NT2/D1 (cell line): ENCODE measurements at regions not wholly inside any gene's neighbourhood (a gene's known extent, or its start where the extent isn't known, plus 50 kb on each side); places are given as distances from the start of the nearest gene placed in this dataset.

ENCODE experiments used
- DNase-seq: peaks from one replicate; pipeline ENCODE4 v3.0.0-alpha.2; 2011; ENCODE audit warnings: low read depth, low spot score
- H3K27me3 ChIP-seq: 2 replicates; pipeline ENCODE4 v1.6.0; 2011; ENCODE audit warnings: mild to moderate bottlenecking; ENCODE audit not compliant: insufficient read length, insufficient read depth
- H3K36me3 ChIP-seq: 2 replicates; pipeline ENCODE4 v1.6.1; 2011; ENCODE audit warnings: mild to moderate bottlenecking, low read length, mixed read lengths; ENCODE audit not compliant: insufficient read depth, insufficient read length
- H3K4me1 ChIP-seq: 2 replicates; pipeline ENCODE4 v1.5.1; 2011; ENCODE audit not compliant: insufficient read depth, insufficient read length
- H3K4me3 ChIP-seq: 2 replicates; pipeline ENCODE4 v1.5.1; 2011; ENCODE audit warnings: low read depth; ENCODE audit not compliant: insufficient read length
- H3K9ac ChIP-seq: 2 replicates; pipeline ENCODE4 v1.6.0; 2011; ENCODE audit warnings: low read depth; ENCODE audit not compliant: insufficient read length
- H3K9me3 ChIP-seq: 2 replicates; pipeline ENCODE4 v1.5.1; 2011; ENCODE audit warnings: mild to moderate bottlenecking, low read length; ENCODE audit not compliant: insufficient read depth
- SUZ12 ChIP-seq: IDR thresholded peaks from 2 replicates; pipeline ENCODE4 v1.6.1; 2011; ENCODE audit not compliant: insufficient read length, insufficient read depth; ENCODE audit errors: extremely low read depth
- YY1 ChIP-seq: IDR thresholded peaks from 2 replicates; pipeline ENCODE4 v1.6.1; 2011; ENCODE audit not compliant: insufficient read length, insufficient read depth
- ZNF274 ChIP-seq: IDR thresholded peaks from 2 replicates; pipeline ENCODE4 v1.6.1; 2011; ENCODE audit warnings: mild to moderate bottlenecking, low read depth, low read length

DNA sequence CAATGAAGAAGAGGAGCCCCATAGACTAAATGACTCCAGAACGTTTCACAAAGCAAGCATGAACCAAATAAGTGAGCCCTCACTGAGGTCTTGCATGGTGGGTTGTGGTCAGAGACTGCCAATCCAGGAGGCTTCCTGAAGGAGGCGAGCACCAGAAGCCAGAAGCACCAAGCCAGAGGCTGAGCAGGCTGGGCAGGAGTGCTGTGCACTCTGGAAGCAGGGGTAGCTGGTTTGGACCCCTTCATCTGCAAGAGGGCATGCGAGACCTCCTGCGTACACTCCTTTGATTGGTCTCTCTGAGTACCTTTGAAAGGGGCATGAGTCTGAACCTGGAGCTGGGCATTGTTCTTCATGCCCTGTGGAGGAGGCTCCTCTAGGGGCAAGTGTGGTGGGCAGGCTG lies 192.5 kb downstream of the HAUS1 start:
- DNase-seq = no peak
- Histone ChIP-seq H3K27me3 (no peaks in the 10 kb centered on the region), H3K9ac (no peak overlapping the region), H3K36me3 (no peaks in the 10 kb centered on the region), H3K4me3 (no peak overlapping the region), H3K9me3 (no peaks in the 10 kb centered on the region), H3K4me1 (no peaks in the 10 kb centered on the region)
- TF ChIP-seq YY1 (no peak), ZNF274 (no peak), SUZ12 (no peak)

DNA sequence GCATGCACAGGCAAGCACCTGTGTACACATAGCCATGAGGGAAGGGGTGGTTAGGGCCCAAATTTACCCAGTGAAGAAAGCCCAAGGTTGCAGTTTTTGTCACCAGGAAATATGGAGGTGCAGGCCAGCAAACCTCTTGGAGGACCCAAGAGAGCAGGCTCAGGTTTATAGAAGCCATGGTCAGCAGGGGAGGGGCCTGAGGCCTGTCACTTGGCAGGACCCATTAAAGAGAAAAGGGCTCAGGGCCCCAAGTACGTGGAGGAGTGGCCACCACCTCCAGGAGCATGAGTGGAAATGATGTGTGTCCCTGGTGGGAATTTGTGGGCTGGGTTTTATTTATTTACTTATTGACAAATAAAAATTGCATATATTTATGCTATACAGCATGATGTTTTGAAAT lies 192.9 kb downstream of the HAUS1 start:
- DNase-seq = no peak
- no peak overlapping the region for H3K4me3 ChIP-seq
- H3K36me3 ChIP-seq = no peaks in the 10 kb centered on the region
- TF ChIP-seq SUZ12 = no peak
- no peaks in the 10 kb centered on the region for H3K9me3 ChIP-seq
- H3K4me1 ChIP-seq = peaks cover 2% of the 10 kb centered on the region
- no peaks in the 10 kb centered on the region for H3K27me3 ChIP-seq
- no peak overlapping the region for H3K9ac ChIP-seq

DNA sequence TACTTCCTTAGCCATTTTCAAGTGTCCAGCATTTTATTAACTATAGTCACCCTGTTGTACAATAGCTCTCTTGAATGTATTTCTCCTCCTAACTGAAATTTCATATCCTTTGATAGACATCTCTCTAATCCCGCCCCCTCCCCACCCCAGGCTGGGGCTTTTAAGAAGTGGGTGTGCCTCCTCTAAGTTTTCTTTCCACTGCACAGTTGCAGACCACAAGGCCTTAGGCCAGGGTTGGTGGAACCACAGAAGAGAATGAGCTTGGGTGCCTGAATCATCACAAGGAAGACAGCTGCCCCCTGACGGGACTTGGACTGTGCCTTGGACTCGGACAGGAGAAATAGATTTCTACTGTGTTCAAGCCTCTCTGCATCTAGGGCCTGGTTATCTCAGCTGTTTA lies 193.4 kb downstream of the HAUS1 start:
- Histone ChIP-seq H3K36me3 (no peaks in the 10 kb centered on the region), H3K4me1 (peaks cover 2% of the 10 kb centered on the region), H3K4me3 (no peak overlapping the region), H3K9ac (no peak overlapping the region), H3K27me3 (no peaks in the 10 kb centered on the region), H3K9me3 (no peaks in the 10 kb centered on the region)
- TF ChIP-seq YY1 (no peak), SUZ12 (no peak), ZNF274 (no peak)
- no peak for DNase-seq

DNA sequence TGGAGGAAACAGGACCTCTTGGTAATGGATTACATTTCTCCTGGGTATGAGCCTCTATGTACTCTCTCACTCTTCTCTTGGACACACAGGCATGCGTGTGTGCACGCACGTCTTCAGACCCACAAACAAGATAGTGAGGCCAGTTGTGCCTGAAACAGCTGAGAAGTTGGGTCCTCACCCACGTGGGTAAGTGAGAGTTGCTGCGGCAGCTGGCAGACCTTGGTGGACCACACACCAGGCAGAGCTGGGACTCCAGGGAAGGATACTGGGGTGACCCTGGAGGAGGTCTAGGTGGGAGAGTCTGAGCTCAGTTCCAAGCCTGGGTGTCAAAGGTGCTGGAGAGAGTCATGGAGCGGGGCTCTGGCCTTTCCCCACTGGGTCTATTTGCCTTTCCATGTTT lies 194.3 kb downstream of the HAUS1 start:
- H3K27me3 ChIP-seq = no peaks in the 10 kb centered on the region
- no peak overlapping the region for H3K4me3 ChIP-seq
- H3K36me3 ChIP-seq = no peaks in the 10 kb centered on the region
- TF ChIP-seq SUZ12 (no peak), YY1 (no peak), ZNF274 (no peak)
- no peak for DNase-seq
- peaks cover 2% of the 10 kb centered on the region for H3K4me1 ChIP-seq
- no peak overlapping the region for H3K9ac ChIP-seq
- H3K9me3 ChIP-seq = no peaks in the 10 kb centered on the region

DNA sequence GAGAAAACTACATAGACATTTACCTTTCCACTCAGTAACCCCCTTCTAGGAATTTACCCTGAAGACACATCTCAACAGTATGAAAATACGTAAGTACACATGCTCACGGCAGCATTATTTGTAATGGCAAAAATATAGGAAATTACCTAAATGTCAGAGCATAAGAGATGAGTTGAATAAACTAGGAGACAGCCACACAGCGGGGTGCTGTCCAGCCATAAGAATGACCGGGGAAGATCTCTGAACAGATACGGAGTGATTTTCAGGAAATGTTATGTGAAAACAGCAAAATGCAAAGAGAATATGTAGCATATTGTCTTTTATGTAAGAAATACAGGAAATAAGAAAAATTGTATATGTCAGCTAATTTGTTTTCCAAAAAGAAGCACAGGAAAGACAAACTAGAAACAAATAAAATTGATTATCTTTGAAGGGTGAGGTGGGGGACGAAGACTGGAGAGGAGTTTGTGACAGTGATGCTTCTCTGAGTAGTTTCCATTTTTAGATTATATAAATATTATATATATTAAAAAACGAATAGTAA lies 195.4 kb downstream of the HAUS1 start:
- H3K9me3 ChIP-seq = no peaks in the 10 kb centered on the region

DNA sequence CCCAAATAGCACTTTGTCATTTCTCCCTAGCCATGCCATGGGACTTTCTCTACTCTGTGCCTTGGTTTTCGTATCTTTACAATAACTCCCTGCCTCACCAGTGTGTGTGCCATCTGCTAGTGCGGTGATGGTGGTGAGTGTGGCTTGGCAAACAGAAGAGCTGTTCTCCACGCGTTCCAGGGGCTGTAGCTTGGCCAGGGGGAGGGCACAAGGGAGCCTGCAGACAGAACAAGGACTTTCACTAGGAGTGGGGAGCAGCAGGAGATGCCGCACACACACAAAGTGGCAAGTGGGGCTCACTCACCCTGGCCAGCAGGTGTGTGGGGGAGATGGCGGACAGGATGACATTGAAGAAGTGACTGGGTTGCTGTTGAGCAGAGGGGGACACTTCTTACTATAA lies 196.9 kb downstream of the HAUS1 start:
- no peak for TF ChIP-seq YY1
- TF ChIP-seq SUZ12 = no peak
- TF ChIP-seq ZNF274 = no peak
- no peaks in the 10 kb centered on the region for H3K36me3 ChIP-seq
- DNase-seq = no peak
- no peaks in the 10 kb centered on the region for H3K27me3 ChIP-seq
- H3K4me1 ChIP-seq = peaks cover 2% of the 10 kb centered on the region
- no peak overlapping the region for H3K4me3 ChIP-seq
- H3K9me3 ChIP-seq = no peaks in the 10 kb centered on the region
- no peak overlapping the region for H3K9ac ChIP-seq

More for the DNA sequence above, 195.4 kb downstream of the HAUS1 start:
- H3K36me3 ChIP-seq = no peaks in the 10 kb centered on the region
- no peak for DNase-seq
- TF ChIP-seq YY1 (no peak), ZNF274 (no peak), SUZ12 (no peak)
- H3K27me3 ChIP-seq = no peaks in the 10 kb centered on the region
- no peak overlapping the region for H3K4me3 ChIP-seq
- H3K9ac ChIP-seq = no peak overlapping the region
- peaks cover 2% of the 10 kb centered on the region for H3K4me1 ChIP-seq

DNA sequence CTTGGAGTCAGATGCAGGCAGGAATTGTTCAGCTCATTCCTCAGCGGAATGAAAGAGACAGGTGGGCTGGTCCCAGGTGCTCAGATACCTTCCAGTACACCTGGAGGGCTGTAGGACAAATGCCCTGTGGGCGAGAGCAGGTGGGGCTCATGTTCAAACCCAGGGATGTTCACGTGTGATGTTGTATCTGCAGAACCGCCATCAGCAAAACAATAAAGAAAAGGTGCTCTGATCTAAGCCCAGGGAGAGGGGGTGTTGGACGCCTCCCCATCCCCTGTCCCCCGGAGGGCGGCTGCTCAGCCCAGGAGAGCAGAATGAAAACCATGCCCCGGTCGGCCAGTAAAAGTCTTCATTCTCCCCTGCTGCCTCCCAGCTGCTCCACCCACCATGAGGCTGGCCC lies 197.4 kb downstream of the HAUS1 start:
- Histone ChIP-seq H3K36me3 (no peaks in the 10 kb centered on the region), H3K9ac (no peak overlapping the region), H3K9me3 (no peaks in the 10 kb centered on the region), H3K27me3 (no peaks in the 10 kb centered on the region), H3K4me1 (peaks cover 2% of the 10 kb centered on the region), H3K4me3 (no peak overlapping the region)
- no peak for TF ChIP-seq SUZ12
- no peak for TF ChIP-seq YY1
- no peak for TF ChIP-seq ZNF274
- no peak for DNase-seq
